Kidney epithelial cell (primary cell): ENCODE measurements at regions not wholly inside any gene's neighbourhood (a gene's known extent, or its start where the extent isn't known, plus 50 kb on each side); places are given as distances from the start of the nearest gene placed in this dataset.

ENCODE experiments used
- DNase-seq: peaks from one replicate; pipeline ENCODE4 v3.0.0-alpha.2; 2010; ENCODE audit warnings: low read depth
- H3K27me3 ChIP-seq: 2 replicates; pipeline ENCODE4 v1.6.0; 2011; ENCODE audit warnings: low read length; ENCODE audit not compliant: control insufficient read depth, insufficient read depth
- H3K36me3 ChIP-seq: 2 replicates; pipeline ENCODE4 v1.5.1; 2011; ENCODE audit warnings: low read length; ENCODE audit not compliant: control insufficient read depth, insufficient read depth
- H3K4me3 ChIP-seq: 2 replicates; pipeline ENCODE4 v1.5.1; 2011; ENCODE audit warnings: low read depth, mild to moderate bottlenecking, control low read depth, low read length
- CTCF ChIP-seq: IDR thresholded peaks from 2 replicates; pipeline ENCODE4 v1.5.1; 2011; ENCODE audit warnings: mild to moderate bottlenecking, moderate library complexity, low read length, control low read depth, inconsistent platforms; ENCODE audit not compliant: insufficient read depth, poor library complexity, severe bottlenecking

DNA sequence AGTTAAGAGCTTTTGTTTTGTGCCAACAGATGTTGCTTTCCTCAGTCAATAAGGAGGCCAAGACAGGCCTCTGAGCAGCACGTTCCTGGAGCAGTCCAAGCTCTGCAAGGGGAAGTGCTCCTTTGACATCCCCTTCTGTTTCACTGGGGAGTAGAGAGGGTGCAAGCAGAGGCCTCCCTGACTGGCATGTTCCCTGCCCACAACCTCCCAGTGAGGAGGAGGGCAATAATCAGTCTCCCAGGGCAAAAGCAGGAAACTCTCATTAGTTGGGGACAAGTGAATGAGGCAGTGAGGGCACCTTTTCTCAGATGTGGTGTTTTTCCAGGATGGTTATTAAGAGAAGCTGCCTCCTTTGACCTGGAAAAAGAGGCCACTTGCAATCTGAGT, 79.5 kb upstream of the ZBED5 start:
- no peak for TF ChIP-seq CTCF
- H3K27me3 ChIP-seq = no peaks in the 10 kb centered on the region
- H3K4me3 ChIP-seq = no peak overlapping the region
- no peaks in the 10 kb centered on the region for H3K36me3 ChIP-seq
- no peak for DNase-seq

- no peaks in the 10 kb centered on the region for H3K27me3 ChIP-seq
- DNase-seq = no peak
- no peak overlapping the region for H3K4me3 ChIP-seq
- no peaks in the 10 kb centered on the region for H3K36me3 ChIP-seq
- no peak for TF ChIP-seq CTCF
Measured at GRCh38 chr11:10936626-10937384, 79.0 kb upstream of the ZBED5 start.

GRCh38 chr11:10935015-10935559, 77.2 kb upstream of the ZBED5 start:
- no peak for TF ChIP-seq CTCF
- DNase-seq = no peak
- no peaks in the 10 kb centered on the region for H3K36me3 ChIP-seq
- H3K4me3 ChIP-seq = no peak overlapping the region
- H3K27me3 ChIP-seq = no peaks in the 10 kb centered on the region

- no peaks in the 10 kb centered on the region for H3K36me3 ChIP-seq
- no peak for TF ChIP-seq CTCF
- H3K4me3 ChIP-seq = peak overlapping the region; percentile 50
- no peak for DNase-seq
- H3K27me3 ChIP-seq = no peaks in the 10 kb centered on the region
Measured at GRCh38 chr11:10934293-10934860, 76.5 kb upstream of the ZBED5 start.

GRCh38 chr11:10933455-10934292, 75.8 kb upstream of the ZBED5 start:
- H3K27me3 ChIP-seq = no peaks in the 10 kb centered on the region
- H3K4me3 ChIP-seq = peak overlapping the region; percentile 50
- DNase-seq = peak; percentile 73
- no peaks in the 10 kb centered on the region for H3K36me3 ChIP-seq
- TF ChIP-seq CTCF = peak; percentile 91
